Kasumi-1 (cell line): ENCODE measurements at regions not wholly inside any gene's neighbourhood (a gene's known extent, or its start where the extent isn't known, plus 50 kb on each side); places are given as distances from the start of the nearest gene placed in this dataset.
"Not testable (repeated sequence)": the region's sequence is repeated elsewhere in the genome, so short reads cannot be mapped to it uniquely, and the experiment has no call there.

Source experiments
- DNase-seq, 2 experiments: peaks; one replicate each; lab custom pipeline; 2025; lab: John Stamatoyannopoulos, UW

GRCh38 chr11:87971354-87971753 lies 203.9 kb downstream of the RAB38 start:
- DNase-seq = no peak

GRCh38 chr11:87970762-87971161 lies 204.5 kb downstream of the RAB38 start:
- no peak for DNase-seq

- no peak for DNase-seq
Measured at GRCh38 chr11:87967459-87967858, 207.8 kb downstream of the RAB38 start.

GRCh38 chr11:87966694-87967093 lies 208.5 kb downstream of the RAB38 start:
- DNase-seq = no peak

GRCh38 chr11:87966216-87966615 lies 209.0 kb downstream of the RAB38 start:
- no peak for DNase-seq

GRCh38 chr11:87961606-87962005 lies 213.6 kb downstream of the RAB38 start:
- DNase-seq = no peak

GRCh38 chr11:87957961-87958360 lies 217.3 kb downstream of the RAB38 start:
- DNase-seq = no peak

- peak; percentile 66 to 69 for DNase-seq
Measured at GRCh38 chr11:87954476-87954875, 220.8 kb downstream of the RAB38 start.

- no peak for DNase-seq
Measured at GRCh38 chr11:87942786-87943185, 232.5 kb downstream of the RAB38 start.

- DNase-seq = no peak
Measured at GRCh38 chr11:87934182-87934581, 241.1 kb downstream of the RAB38 start.

GRCh38 chr11:87926250-87926970 lies 248.8 kb downstream of the RAB38 start:
- no peak for DNase-seq

GRCh38 chr11:87924125-87924524 lies 251.1 kb downstream of the RAB38 start:
- no peak for DNase-seq

- DNase-seq = no peak
Measured at GRCh38 chr11:87917111-87917510, 258.1 kb downstream of the RAB38 start.

- no peak for DNase-seq
Measured at GRCh38 chr11:87909178-87909577, 266.1 kb downstream of the RAB38 start.

GRCh38 chr11:87908086-87908485 lies 267.2 kb downstream of the RAB38 start:
- DNase-seq = no peak

GRCh38 chr11:87903345-87903744 lies 271.9 kb downstream of the RAB38 start:
- DNase-seq = no peak

- DNase-seq = no peak
Measured at GRCh38 chr11:87901341-87901740, 273.9 kb downstream of the RAB38 start.

GRCh38 chr11:87897921-87898320 lies 277.3 kb downstream of the RAB38 start:
- DNase-seq = no peak

- DNase-seq = no peak
Measured at GRCh38 chr11:87897071-87897470, 278.2 kb downstream of the RAB38 start.

- DNase-seq = no peak
Measured at GRCh38 chr11:87894961-87895360, 280.3 kb downstream of the RAB38 start.

- DNase-seq = no peak
Measured at GRCh38 chr11:87892291-87892690, 283.0 kb downstream of the RAB38 start.

- DNase-seq = no peak
Measured at GRCh38 chr11:87889126-87889525, 286.1 kb downstream of the RAB38 start.

GRCh38 chr11:87885084-87885483 lies 290.2 kb downstream of the RAB38 start:
- not testable (repeated sequence) for DNase-seq

GRCh38 chr11:87879118-87879517 lies 296.1 kb downstream of the RAB38 start:
- DNase-seq = no peak
